A204.1 (cell line): ENCODE measurements at regions not wholly inside any gene's neighbourhood (a gene's known extent, or its start where the extent isn't known, plus 50 kb on each side); places are given as distances from the start of the nearest gene placed in this dataset.
"Not testable (repeated sequence)": the region's sequence is repeated elsewhere in the genome, so short reads cannot be mapped to it uniquely, and the experiment has no call there.

Source experiments
- FAIRE-seq: peaks from 2 replicates; lab custom pipeline; 2012; peaks lifted over from hg19 to GRCh38; lab: Jason Lieb, UNC

GRCh38 chr5:62771341-62771740 is 192.7 kb downstream of the LRRC70 start:
- FAIRE-seq, result no peak

DNA sequence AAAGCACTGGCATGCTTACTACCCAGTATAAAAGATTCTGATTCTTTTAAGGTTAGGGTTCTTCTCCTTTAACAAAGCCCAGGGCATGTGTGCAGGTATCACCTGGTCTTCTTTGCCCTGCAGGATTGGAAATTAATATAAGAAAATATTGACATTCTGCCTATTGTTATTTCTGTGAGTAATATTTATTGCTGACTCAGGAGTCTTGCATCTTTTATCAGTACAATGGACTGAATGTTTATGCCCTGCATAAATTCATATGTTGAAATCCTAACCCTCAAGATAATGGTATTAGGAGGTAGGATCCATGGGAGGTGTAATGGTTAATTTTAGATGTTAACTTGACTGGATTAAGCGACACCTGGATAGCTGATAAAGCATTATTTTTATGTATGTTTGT is 189.0 kb downstream of the LRRC70 start:
- FAIRE-seq, result no peak

GRCh38 chr5:62767077-62767476 is 188.5 kb downstream of the LRRC70 start:
- FAIRE-seq, result no peak

GRCh38 chr5:62762503-62762902 is 183.9 kb downstream of the LRRC70 start:
- FAIRE-seq, result no peak

- FAIRE-seq, result not testable (repeated sequence)
Observed at GRCh38 chr5:62757686-62758085, 179.1 kb downstream of the LRRC70 start.

GRCh38 chr5:62752998-62753367 is 174.4 kb downstream of the LRRC70 start:
- not testable (repeated sequence) for FAIRE-seq

GRCh38 chr5:62752056-62752997 is 173.7 kb downstream of the LRRC70 start:
- FAIRE-seq, result not testable (repeated sequence)

DNA sequence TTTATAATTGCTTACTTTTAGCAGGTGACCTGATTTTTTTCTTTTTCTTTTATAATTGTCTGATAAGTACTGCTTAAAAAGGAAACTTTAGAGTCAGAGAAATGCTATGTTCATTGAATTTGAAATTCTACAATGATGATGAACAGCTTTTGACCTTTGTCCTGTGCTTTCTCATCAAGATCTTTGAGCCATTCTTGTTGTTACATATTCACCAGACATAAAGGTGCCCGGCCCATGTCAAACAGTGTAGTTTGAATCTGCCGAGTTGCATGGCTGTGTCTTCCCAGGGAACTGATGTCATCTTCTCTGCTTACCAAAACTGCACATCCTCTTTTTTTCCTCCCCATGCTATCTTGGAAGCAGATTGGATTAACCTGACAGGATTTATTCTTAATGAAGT is 163.6 kb downstream of the LRRC70 start:
- no peak for FAIRE-seq

GRCh38 chr5:62741761-62742160 is 163.1 kb downstream of the LRRC70 start:
- FAIRE-seq, result no peak

DNA sequence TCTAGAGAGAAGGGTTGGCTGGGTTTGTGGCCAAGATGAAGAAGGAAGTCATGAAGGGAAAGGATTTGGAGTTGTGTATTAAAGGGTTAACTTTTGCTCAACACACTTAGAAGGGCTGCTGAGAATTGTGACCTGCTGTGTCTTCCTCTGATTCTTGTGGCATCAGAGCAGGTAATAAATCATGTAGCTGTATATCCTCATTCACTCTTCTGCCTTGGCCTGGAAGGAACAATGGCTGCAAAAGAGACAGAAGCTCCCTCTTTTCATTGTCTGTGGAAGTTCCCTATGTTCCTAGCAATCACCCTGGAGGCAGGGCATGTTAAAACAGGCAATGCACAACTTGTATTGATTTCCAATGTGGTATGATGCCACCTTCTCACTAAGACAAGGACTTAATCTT is 159.1 kb downstream of the LRRC70 start:
- no peak for FAIRE-seq

GRCh38 chr5:62732677-62733121 is 154.1 kb downstream of the LRRC70 start:
- no peak for FAIRE-seq

GRCh38 chr5:62731022-62731421 is 152.4 kb downstream of the LRRC70 start:
- no peak for FAIRE-seq

DNA sequence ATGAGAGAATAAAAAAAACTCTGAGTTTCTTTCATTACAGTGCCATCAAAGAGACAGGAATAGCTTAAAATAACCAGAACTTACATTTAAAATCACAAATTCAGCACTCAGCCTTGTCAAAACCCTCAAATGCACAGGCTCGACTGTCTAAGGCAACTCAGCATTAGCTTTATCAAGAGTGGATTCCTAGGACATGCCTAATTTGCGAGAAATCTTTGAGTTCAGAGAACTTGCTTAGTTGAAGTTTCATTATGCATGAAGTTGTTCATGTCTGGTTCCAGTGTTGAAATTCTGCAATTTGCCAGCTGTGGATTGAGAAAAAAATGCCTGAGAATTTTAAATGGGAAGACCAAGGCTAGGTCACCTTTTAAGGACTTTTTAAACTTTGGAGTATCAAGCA is 151.1 kb downstream of the LRRC70 start:
- FAIRE-seq, result no peak

DNA sequence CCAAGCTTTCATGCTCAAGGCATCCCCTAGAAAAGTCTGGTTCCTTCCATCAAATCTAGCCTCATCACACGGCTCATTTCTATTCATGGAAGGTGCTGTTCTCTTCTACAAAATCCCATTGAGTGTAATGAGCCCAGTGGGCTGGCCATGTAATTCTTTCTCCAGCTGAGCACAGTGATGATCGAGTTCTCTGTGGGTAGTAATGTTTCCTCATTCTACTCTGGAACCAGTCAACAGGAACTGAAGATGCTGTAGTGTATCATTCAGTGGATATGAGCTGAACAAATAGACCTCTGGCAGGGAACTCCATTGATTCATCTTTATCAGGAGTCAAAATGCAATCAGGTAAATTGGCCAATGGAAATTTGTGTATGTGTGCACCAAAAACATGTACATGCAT is 149.2 kb downstream of the LRRC70 start:
- no peak for FAIRE-seq

GRCh38 chr5:62727184-62727583 is 148.6 kb downstream of the LRRC70 start:
- no peak for FAIRE-seq

DNA sequence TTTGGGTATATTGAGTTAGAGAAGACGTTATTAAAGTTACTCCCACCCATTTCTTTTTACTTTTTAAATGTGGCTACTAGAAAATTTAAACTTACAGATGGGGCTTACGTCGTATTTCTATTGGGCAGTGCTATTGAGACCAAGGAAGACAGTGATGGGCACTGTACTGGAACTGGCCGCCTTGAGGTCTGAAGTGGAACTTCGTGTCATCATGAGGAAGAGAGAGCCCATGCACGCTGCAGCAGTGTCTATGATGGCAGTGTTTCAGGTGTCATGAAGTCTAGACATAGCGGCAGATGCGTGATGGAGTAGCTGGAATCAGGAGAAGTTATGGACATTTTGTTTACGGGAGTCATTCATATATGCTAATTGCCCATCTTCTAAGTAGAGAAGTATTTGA is 143.7 kb downstream of the LRRC70 start:
- no peak for FAIRE-seq

GRCh38 chr5:62720031-62720441 is 141.4 kb downstream of the LRRC70 start:
- FAIRE-seq, result no peak

DNA sequence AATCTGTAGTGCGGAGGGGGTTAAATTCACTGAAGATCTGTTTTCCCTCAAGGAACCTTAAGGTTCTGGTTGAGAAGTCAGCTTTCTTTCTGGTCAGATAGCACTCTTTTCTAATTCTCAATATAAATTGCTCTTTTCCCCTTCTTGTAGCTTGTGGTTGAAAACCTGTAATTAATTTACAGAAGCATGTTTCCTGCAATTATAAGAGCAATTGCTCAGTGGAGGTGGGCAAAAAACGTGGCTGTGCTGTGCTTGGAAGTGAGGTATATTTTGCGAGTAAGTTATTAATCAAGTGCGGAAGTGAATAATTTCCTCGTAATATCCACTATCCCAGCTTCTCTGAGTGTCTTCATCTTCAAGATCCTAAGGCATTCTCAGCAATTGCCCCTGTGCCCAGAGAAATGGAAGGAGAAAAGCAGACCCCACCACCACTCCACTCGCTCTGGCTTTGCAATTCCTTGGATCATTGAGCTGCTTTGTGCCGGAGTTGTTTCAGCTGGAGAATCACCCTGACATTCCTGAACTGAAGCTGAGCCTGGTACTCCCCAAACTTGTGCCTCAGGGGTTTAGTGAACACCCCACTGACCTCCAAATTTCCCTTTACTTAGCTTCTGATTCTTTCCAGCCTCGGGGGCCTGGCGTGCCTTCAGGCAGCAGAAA is 140.6 kb downstream of the LRRC70 start:
- FAIRE-seq, result no peak

- no peak for FAIRE-seq
Observed at GRCh38 chr5:62718324-62718723, 139.7 kb downstream of the LRRC70 start.

- FAIRE-seq, result no peak
Observed at GRCh38 chr5:62717301-62717933, 138.8 kb downstream of the LRRC70 start.

DNA sequence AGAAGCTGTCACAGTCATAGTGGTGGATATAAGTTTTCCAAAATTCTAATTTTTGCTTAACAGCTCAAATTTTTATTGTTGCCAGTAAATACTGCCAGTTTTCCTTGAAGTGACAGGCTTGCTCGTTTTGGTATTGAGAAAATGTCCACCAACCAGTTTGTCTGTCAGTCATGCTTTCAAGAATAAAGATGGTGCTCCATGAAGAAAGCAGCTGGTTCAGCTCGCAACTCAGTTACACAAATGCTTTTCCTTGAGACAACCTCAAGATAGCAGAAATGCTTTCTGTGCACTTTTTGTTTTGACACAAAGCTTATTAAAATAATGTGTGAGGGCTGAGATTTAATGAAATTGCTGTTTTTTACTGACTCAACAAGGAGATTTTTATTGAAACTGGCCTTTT is 135.7 kb downstream of the LRRC70 start:
- no peak for FAIRE-seq

DNA sequence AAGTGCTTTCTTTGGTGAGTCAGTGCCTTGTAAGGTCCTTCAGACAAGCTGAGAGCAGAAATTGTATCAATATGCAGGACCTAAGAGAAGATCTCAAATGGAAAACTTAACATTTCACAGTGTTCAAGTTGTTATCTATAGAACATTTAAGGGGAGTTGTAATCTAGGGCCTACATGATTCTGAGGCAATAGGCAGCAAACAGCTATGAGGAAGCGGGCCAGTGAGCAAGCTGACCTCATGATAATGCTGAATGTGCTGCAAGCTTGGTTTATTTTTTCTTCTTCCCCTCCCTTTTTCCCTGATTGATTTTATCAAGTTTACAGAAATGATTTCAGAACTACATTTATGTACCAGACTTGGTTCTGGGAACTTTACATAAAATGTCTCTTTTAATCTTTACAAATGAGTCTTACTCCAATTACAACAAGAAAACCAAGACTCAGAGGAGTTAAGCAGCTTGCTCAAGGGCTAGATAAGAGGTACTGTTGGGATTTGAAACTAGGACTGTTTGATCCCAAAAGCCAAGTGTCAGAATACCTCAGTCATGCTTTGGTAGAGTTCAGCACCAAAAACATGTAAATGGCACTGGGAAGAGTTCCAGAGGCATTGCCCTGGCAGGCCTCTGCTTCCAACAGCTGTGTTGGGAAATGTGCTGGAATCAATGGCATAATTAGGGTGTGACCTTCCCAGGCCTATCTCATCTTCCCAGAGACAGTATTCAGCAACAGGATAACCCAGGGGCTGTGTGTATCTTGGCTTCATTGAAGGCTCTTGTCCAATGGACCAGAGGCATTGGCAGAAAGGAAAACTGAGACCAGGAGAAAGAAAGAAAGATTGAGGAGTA is 130.1 kb downstream of the LRRC70 start:
- FAIRE-seq, result no peak
